Stimulated activated naive CD8-positive, alpha-beta T cell treated with anti-CD3 and anti-CD28 coated beads, Interleukin-15, Interleukin-2, amounts not matched to agents 100 U/mL and 50 U/mL, for 24 hours (primary cell): ENCODE measurements at regions not wholly inside any gene's neighbourhood (a gene's known extent, or its start where the extent isn't known, plus 50 kb on each side); places are given as distances from the start of the nearest gene placed in this dataset.
"Not testable (repeated sequence)": the region's sequence is repeated elsewhere in the genome, so short reads cannot be mapped to it uniquely, and the experiment has no call there.

ENCODE experiments used
- ATAC-seq: fragments of 150-1000 bp; cut with Tn5 transposase; one replicate; pipeline ENCODE4 v1.10.0; 2021
- DNase-seq: peaks from one replicate; pipeline ENCODE4 v3.0.0; 2021

DNA sequence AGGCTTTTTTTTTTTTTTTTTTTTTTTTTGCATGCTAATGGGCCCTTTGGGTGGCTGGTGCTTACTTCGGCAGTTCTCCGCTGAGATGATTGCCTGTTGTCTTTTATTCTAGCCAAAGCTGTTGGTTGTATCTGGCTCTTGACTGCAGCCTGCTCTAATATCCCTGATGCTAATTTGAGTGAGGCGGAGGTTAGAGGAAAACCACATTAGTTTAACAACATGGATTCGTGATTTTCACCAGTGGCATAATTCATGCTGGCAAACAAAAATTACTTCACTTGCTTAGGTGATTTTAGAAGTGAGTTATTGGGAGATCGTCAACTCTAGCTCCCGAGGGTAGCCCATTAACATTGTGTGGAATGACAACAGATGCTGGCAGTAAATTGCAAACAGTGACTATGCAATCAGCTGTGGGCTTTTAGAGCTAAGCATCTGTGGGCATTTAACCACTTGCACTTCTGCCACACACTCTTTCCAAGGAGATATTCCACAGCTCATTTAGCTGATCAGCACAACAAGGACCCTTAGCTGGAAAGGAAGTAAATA is 97.6 kb upstream of the ZDHHC17 start:
- ATAC-seq (no peak), DNase-seq (no peak)

DNA sequence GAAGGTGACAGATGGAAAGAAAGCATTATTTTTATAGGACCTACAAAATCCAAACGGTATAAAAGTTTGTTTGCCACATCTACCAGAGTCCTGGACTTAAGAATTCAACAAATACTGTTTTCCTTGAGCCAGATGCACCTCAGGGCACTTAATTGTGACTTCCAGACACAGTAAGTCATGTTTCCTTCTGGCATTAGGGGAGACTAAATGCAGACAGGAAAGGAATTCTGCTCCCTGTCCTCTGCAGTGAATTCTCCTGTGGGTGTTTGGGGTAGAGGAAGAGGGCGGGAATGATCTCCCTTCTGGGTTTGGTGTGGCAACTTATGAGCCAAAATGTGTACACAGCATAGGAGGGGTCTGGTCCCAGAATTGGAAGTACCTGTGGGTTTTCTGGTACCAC is 93.9 kb upstream of the ZDHHC17 start:
- ATAC-seq: no peak
- no peak for DNase-seq

DNA sequence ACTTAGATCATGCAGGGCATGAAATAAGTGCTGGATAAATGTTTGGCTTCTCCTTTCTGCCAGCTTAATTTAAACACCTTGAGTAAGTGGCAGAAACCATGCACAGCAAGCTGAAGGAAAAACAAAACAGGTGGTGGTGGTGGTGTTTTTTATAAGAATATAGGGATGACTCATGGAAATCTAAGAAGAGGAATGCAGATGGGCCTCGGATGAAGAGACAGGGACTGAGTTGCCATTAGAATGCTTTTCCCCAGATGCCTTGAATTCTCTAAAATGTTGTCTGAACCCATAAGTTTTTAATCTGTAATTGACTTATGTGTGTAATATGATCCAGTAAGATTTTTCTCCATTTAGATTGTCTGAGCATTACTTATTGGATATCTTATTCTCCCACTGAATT is 93.1 kb upstream of the ZDHHC17 start:
- DNase-seq (no peak), ATAC-seq (no peak)

DNA sequence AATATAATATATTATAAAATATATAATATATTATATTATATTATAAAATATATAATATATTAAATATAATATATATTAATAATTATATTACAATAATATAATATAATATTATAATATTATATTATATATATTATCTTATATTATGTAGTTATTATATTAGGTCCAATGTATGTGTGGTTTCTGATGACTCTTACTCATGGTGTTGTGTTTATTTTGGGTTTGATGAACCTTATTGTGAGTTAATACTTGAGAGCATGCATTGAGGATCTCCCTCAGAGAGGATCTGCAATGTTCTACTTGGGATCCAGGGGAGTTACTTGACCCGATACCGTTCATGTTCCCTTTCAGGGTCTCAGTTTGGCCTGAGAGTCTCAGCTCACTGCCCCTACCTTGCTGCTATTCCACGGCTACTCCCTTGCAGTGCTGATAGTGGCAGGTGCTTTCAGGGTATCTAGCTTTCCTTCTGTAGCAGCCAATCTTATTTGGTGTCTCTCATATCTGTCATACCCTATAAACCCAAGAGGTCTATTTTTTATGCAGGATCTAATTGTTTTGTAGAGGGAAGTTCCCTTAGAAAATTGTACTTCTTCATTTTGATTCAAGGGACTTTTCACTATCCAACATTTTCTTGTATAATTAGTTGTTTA is 89.1 kb upstream of the ZDHHC17 start:
- ATAC-seq (peak; percentile 49), DNase-seq (no peak)

DNA sequence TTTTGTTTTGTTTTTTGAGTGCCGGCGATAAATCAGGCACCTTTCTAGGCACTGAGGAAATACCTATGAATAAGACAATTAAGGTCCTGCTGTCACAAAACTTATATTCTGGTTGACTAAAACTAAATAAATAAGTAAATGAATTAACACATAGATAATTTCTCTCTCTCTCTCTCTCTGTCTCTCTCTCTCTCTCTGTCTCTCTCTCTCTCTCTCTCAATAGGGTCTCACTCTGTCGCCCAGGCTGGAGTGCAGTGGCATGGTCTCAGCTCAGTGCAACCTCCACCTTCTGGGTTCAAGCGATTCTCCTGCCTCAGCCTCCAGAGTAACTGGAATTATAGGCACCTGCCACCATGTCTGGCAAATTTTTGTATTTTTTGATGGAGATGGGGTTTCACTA is 87.7 kb upstream of the ZDHHC17 start:
- not testable (repeated sequence) for DNase-seq, ATAC-seq

DNA sequence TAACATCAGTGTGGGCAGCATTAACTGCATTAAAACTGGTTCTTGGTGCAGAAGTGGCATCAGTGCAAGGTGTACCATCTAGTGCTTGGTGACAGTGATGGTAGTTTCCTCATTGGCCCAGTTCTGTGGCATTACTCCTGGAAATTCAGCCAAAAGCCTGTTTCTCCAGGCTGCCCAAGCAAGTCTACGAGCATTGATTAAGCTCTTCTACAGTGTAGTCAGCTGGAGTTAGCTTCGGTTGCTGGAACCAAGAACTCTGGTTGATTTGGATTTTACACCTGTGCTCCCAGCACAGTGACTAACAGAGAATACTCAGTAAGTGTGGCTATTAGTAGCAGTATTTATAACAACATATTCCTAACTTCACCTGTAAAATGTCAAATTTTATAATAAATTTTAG is 84.9 kb upstream of the ZDHHC17 start:
- DNase-seq: no peak
- ATAC-seq: no peak

DNA sequence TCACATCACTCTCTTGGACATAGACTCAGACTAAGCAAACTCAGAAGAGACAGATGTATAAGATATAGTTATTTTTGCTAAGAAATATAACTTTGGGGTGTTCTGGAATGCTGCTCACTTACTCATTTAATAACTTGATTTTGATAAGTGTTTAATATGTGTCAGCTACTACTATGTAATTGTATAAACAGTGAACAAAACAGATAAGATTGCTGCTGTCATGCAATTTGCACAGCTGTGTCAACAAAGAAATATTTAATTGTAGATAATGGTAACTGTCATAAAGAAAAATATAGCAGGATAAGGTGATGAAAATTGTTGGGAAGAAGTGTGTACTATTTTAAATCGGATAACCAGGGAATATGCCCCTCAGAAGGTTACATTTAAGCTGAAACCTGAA is 84.1 kb upstream of the ZDHHC17 start:
- no peak for ATAC-seq

DNA sequence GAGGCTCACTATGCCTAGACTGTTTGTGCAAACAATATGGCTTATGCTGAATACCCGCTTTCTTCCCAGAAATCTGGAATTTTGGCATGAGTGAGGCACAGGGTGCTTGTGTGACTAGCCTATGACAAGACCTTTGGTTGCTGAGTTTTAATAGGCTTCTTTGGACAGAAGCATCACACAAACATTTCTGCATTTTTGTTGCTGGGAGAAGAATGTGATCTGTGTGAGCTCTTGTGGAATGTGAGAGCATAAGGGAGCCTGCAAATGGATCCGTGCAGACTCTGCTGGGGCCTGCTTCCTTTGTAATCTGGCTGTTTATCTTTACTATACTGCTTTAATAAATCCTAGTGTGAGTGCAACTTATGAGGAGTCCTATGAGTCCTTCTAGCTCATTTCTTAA is 83.0 kb upstream of the ZDHHC17 start:
- DNase-seq (no peak), ATAC-seq (no peak)

More for the DNA sequence above, 84.1 kb upstream of the ZDHHC17 start:
- DNase-seq: no peak

DNA sequence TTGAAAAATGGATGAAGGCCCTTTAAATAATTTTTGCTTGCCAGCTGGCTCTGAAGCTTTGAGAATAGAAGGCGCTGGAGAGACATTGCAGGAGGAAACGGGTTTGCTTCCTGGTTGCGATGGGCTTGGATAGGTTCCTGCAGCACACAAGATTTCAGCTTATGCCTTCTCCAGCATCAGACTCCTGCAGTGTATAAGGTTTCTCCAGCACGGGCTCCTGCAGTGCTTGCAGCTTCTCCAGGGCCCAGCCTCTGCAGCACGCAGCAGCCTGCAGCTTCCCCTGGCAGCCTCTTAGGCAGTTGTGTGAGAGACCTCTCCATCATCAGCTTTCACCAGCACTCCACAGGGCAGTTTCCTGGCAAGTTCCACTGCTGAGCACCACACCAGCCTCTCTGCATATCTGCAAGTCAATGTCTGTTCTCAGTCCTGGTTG is 78.7 kb upstream of the ZDHHC17 start:
- no peak for DNase-seq
- ATAC-seq: no peak

DNA sequence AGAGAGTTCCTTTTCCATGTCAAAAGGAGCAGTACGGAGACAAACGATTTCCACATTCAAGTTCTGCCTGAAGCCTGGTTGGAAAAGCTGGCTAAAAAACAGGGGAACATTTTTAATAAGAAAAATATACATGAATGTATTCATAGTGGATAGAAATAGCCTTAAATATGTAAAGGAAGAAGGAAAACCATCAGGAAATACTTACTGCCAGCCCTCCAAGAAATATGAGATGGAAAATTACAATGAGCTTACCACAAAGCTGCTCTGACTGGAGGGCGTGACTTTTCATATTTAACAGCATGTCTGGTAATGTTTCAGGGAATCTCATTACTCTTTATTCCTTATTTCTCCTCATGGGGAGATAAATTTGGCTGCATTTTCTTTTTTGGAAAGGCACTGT is 75.9 kb upstream of the ZDHHC17 start:
- ATAC-seq (no peak), DNase-seq (no peak)

DNA sequence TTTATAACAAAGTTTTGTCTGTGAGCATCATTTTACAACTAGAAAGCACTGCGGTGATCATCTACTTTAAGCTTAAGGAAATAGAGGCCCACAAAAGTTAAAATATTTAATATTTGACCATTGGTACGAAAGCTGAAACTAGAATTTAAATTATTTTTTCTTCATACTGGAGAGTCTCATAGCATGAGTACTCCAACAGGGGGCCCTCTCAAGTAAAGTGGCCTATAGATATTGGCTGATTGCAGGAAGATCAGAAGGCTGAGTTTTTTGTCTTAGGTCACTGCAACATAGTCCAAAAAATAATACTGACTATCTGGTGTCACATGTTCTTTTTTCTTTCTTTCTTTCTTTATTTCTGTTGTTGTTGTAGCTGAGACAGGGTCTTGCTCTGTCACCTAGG is 75.3 kb upstream of the ZDHHC17 start:
- no peak for ATAC-seq

DNA sequence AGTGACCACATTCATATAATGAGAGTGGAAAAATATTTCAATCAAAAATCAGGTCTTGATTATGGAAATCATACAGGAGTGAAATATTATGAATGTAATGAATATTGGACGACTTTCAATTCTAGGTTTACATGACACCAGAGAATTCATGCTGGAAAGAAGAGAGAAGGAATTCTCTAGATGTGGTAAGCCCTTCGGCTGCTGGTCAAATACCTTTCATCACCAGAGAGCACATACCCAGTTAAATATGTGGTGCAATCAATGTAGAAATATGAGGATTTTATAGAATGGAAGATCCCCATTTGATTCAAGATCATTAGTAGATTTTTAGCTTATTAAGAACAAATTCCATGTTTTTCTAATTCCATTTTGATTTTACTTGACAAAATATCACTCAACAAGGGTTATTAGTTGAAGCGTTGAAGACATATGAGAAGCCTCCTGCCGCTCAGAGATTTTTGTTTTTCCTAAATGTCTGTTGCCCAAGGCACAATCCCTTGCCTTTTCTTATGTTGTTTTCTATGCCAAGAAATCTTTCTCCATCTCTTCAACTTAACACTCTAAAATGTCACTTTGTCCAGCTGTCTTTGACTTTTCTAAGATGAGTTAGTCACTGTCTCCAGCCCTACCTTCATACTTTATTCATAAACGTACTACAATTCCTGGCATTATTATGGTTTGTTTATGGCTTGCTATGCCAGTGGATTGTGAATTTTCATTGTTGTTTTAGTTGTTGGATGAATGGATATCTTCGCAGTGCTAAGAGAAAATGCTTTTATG is 72.8 kb upstream of the ZDHHC17 start:
- ATAC-seq: no peak
- no peak for DNase-seq

More for the DNA sequence above, 75.3 kb upstream of the ZDHHC17 start:
- DNase-seq: no peak

DNA sequence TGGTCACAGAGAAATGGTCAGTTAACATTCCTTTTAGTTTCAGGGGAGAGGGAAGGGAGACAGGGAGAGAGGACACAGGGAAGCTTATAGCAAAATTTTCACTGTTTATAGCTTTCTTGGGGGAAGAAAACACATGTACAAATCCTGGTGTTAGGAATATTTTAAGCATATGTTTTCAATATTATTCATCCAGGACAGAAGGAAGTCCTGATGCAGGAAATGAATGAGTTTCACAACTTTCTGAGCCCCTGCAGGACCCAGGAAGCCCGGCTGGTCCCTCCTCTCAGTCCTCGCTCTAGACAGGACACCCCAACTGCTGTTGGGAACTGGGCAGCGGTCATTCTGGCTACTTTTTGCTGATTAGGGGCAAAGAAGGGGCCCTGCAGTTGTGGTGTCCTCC is 71.1 kb upstream of the ZDHHC17 start:
- ATAC-seq (no peak), DNase-seq (no peak)

DNA sequence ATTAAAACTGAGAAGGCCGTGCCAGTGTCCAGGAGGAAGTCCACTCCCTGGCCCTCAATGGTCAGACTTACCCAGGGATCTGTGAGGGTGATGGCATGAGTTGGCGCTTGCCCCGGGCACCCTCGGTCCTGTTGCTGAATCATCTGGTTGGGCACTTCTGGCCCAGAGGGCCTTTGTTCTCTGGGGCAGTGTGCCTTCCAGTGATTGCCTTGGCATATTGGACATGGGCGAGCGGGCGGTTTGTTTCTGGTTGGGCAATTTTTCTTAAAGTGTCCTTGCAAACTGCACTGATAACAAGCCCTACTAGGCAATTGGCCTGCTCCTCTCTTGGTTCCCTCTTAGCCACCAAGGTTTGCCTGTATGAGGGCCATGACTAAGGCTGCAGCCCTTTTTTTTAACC is 69.5 kb upstream of the ZDHHC17 start:
- ATAC-seq: no peak
- no peak for DNase-seq

DNA sequence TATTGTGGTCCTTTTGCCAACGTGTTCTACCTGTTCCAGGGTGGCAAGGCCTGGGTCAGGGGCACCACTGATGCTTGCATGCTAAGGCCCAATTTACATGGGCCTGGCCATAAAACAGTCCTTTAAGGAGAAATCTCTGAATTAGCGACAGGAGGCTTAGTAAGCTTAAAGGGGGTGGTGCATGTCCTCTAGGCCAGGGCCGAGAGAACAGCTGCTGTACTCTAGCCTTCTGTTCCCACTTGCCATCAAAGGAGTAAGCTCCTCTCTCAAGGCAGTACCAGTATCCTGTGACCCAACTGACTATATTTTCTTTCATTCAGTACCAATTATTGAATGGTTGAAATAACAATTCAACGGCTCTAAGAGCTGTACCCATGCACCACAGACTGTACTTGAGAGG is 67.7 kb upstream of the ZDHHC17 start:
- DNase-seq (no peak), ATAC-seq (no peak)

DNA sequence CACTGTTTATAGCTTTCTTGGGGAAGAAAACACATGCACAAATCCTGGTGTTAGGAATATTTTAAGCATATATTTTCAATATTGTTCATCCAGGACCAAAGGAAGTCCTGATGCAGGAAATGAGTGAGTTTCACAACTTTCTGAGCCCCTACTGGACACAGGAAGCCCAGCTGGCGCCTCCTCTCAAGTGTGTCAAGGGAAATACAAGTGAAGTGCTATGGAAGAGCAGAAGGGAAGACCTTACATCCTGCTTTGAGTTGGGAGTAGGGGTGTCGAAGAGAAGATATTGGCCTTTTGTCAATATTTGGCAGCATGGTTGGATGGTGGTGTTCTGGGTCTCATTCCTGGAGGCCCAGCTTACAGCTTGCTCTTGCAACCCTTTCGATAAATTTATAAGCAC is 66.1 kb upstream of the ZDHHC17 start:
- ATAC-seq (no peak), DNase-seq (no peak)

DNA sequence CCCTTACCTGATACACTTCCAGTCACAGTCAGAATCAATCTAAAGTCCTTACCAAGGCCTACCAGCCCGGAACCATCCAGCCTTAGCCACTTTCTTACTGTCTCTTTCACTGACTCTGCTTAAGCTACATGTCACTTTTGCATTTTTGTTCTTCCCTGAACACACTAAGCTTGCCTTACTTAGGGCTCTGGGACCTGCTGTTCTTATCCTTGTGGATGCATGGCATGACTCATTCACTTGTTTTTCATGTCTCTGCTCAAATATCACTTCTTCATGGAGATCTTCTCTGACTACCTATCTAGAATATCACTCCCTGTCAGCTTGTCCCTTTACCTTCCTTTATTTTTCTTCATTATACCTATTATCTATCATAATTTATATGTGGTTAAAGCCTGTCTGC is 65.6 kb upstream of the ZDHHC17 start:
- no peak for DNase-seq
- no peak for ATAC-seq

DNA sequence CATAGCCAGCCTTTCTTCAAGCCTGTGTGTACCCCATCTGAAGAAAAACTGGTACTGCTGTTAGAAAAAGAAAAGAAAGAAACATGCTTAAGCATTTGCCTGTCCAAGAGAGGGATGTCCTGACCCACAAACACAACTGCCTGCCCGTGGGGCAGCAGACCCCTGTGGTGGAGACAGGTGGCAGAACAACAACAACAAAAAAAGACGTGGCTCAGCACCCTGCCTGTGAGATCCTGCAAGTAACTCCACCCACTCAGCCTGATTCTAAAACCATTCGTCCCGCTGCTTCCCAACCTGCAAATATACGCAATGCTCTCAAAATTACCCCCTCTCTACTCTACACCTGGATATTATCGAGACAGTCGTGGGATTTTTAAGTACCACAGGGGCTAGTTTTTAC is 64.9 kb upstream of the ZDHHC17 start:
- no peak for DNase-seq
- ATAC-seq: no peak

DNA sequence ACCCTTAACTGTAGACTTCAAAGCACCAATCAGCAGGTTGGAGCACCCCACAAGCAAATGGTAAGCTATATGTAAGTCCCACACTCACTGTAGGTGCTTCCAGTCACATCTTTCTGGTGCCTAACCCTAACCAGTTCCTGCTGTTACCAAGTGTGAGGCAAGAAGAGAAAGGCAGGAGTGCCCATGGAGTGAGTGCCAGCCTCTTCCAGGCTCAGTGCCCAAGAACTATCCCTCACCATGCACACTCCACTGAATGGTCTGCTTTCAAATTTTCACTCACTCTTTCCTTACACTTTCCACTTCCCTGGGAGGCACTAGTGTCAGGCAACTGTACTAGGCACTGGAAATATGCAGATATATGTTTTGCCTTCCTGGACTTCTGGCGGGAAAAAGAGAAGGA is 62.2 kb upstream of the ZDHHC17 start:
- no peak for DNase-seq
- no peak for ATAC-seq

DNA sequence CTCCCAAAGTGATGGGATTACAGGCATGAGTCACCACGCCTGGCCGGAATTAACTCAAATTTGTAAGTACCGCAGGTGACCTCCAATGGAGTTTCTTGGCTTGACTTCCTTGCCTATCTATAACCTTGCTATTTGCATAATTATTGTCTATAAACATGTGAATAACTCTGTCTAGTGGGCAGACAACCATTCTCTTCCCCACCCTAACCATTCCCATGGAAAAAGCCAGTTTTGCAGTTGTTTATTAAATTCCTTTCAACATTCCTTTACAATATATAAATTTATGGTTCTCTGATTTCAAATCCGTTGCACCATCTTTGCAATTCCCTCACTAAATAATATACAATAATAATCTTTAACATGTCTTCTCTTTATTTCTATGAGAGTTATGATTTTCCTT is 61.0 kb upstream of the ZDHHC17 start:
- DNase-seq: no peak
- ATAC-seq: no peak

DNA sequence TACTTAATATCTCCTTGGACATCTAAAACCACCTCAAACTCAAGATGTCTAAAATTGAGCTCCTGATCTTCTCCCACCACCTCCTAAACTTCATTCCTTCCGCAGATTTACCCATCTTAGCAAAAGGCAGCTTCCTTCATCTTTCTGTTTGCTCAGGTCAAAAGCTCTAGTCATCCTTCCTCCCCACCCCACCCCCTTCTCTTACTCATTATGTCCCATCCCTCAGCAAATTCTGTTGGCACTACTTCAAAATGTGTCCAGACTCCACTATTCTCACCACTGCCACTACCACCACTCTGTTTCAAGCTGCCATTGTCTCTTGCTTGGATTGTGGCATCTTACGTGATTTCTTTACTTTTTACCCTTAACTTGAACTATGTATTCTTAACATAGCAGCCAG is 59.2 kb upstream of the ZDHHC17 start:
- ATAC-seq (no peak), DNase-seq (no peak)

DNA sequence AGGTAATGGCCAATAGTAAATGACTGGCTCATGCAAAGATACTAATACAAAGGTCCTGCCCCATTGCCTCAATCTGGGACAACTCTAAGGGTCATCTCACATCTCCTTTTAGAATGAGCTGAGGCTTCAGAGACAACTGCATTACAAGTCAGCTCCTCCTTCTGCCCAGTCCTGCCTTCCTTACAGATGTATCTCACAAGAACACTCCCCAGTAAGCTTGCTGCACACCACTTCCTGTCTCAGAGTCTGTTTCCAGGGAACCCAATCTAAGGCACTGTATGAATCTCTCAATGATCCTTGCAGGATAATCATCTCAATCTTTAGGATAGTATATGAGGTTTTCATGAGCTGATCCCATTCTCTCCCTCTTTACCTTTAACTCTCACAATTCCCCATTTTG is 57.8 kb upstream of the ZDHHC17 start:
- DNase-seq: no peak

DNA sequence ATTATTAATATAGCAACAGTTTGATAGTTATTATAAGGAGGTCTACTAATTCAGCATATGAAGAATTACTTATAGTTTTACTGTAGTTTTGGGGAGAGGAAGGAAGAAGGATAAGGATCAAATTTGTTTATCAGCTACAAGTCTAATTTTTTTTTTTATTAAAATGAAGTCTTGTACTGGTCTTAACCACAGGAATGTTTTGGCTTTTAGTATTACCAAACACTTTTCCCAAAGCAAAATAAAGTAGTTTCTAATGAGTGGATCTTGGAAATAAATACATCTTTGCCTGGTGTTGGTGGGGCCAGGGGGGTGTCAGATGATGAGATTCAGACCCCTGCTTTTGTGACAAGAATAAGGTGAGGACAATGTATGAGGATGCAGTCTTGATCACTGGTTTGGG is 57.2 kb upstream of the ZDHHC17 start:
- ATAC-seq (no peak), DNase-seq (no peak)

More for the DNA sequence above, 57.8 kb upstream of the ZDHHC17 start:
- no peak for ATAC-seq

DNA sequence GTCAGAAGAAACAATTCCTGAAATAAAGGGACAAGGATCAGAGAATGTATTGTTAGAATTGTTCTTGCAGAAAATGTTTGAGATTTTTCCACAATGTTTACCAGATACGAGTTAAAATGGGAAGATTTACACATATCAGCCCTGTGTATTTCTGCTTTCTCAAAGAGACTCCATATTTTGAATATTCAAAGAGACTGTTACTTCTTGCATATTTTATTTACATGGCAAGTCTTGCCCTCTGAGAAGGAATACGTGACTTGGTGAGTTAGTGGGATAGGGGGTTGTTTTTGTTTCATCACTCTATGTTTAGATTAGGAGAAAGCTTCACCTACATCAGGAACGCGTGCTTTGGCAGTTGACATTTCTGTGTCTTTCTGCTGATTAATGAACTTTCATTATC is 56.1 kb upstream of the ZDHHC17 start:
- ATAC-seq (no peak), DNase-seq (no peak)
